K562 (cell line): ENCODE measurements at regions not wholly inside any gene's neighbourhood (a gene's known extent, or its start where the extent isn't known, plus 50 kb on each side); places are given as distances from the start of the nearest gene placed in this dataset.

Source experiments
- ATAC-seq: fragments of 200-7000 bp; cut with Tn5 transposase; 3 replicates; pipeline ENCODE4 v1.9.1; 2020; ENCODE audit warnings: moderate library complexity
- BruUV-seq: library from RNA; stranded (reverse); fragments of 400-500 nt; replicated peaks from 2 replicates; lab custom pipeline; 2021; lab: Mats Ljungman, UMichigan
- CTCF ChIA-PET: fragments of 300-600 bp; formaldehyde crosslinking; extraction: SDS; loops from one replicate; lab custom pipeline; 2021; ENCODE audit warnings: low intra/inter-chr PET ratio; lab: Yijun Ruan, JAX
- POLR2A ChIA-PET: fragments of 300-600, 350-650 bp; sonication (Branson Sonifier 250); formaldehyde crosslinking; extraction: SDS; loops from one replicate; lab custom pipeline; 2021; ENCODE audit warnings: antibody characterized with exemption, inconsistent platforms; lab: Yijun Ruan, JAX
- DNase-seq, 4 experiments: peaks; one replicate each; pipeline versions ENCODE4 v3.0.0 to v3.0.0-alpha.2; 2011 to 2018; ENCODE audit warnings: low spot score in 3 of 4, mixed read lengths in 3 of 4; ENCODE audit errors: extremely low read depth in 1 of 4
- FAIRE-seq: peaks from 2 replicates; lab custom pipeline; 2011; peaks lifted over from hg19 to GRCh38; lab: Jason Lieb, UNC
- H2AFZ ChIP-seq: 2 replicates; pipeline ENCODE4 v1.6.0; 2011; ENCODE audit warnings: low read depth, low read length, control low read depth, inconsistent platforms
- H3K27ac ChIP-seq: fragments of 200-600 bp; 3 replicates; pipeline ENCODE4 v1.8.0; 2011; ENCODE audit warnings: low read depth, mild to moderate bottlenecking, control low read depth, inconsistent platforms, low read length, moderate library complexity, mixed read lengths; ENCODE audit errors: extremely low read depth
- H3K27me3 ChIP-seq, 2 experiments: fragments of 300-600 bp in 1 of 2; 2 replicates in 1 of 2; 3 replicates in 1 of 2; pipeline versions ENCODE4 v1.6.0 to v1.8.0; 2011; ENCODE audit warnings: inconsistent platforms in 2 of 2, low read length in 2 of 2, mild to moderate bottlenecking in 1 of 2, mixed read lengths in 1 of 2, moderate library complexity in 1 of 2; ENCODE audit not compliant: control insufficient read depth in 2 of 2, insufficient read depth in 2 of 2
- H3K36me3 ChIP-seq: fragments of 300-600 bp; 3 replicates; pipeline ENCODE4 v1.8.0; 2011; ENCODE audit warnings: mild to moderate bottlenecking, low read length, inconsistent platforms; ENCODE audit not compliant: control insufficient read depth, insufficient read depth
- H3K4me1 ChIP-seq, 2 experiments: fragments of 200-600 bp in 1 of 2; replicated peaks in 1 of 2; 2 replicates in 1 of 2; 3 replicates in 1 of 2; pipeline versions ENCODE4 v1.5.1 to v1.8.0; 2011; ENCODE audit warnings: inconsistent platforms in 2 of 2, low read length in 2 of 2, mild to moderate bottlenecking in 1 of 2, mixed read lengths in 1 of 2, moderate library complexity in 1 of 2; ENCODE audit not compliant: control insufficient read depth in 2 of 2, insufficient read depth in 2 of 2
- H3K4me2 ChIP-seq: 2 replicates; pipeline ENCODE4 v1.6.1; 2011; ENCODE audit warnings: low read length, control low read depth, inconsistent platforms, mixed read lengths; ENCODE audit not compliant: insufficient read depth
- H3K4me3 ChIP-seq: fragments of 200-600 bp; sonication (generic), shearing (Covaris generic); 2 replicates; pipeline ENCODE4 v1.5.1; 2016; ENCODE audit warnings: control low read depth, inconsistent platforms
- H3K79me2 ChIP-seq: fragments of 200-600 bp; 3 replicates; pipeline ENCODE4 v1.8.0; 2011; ENCODE audit warnings: low read length, inconsistent platforms; ENCODE audit not compliant: control insufficient read depth, insufficient read depth
- H3K9ac ChIP-seq, 2 experiments: 2 replicates each; pipeline versions ENCODE4 v1.6.0 to v1.6.1; 2011; ENCODE audit warnings: low read depth in 2 of 2, low read length in 2 of 2, control low read depth in 1 of 2, inconsistent platforms in 1 of 2, mild to moderate bottlenecking in 1 of 2, mixed read lengths in 1 of 2; ENCODE audit not compliant: insufficient read depth in 1 of 2
- H3K9me1 ChIP-seq: one replicate; pipeline ENCODE4 v1.6.0; 2011; ENCODE audit warnings: inconsistent platforms, mild to moderate bottlenecking, low read length, moderate library complexity; ENCODE audit not compliant: control insufficient read depth, insufficient read depth
- H3K9me3 ChIP-seq: replicated peaks from 2 replicates; pipeline ENCODE4 v1.5.1; 2011; ENCODE audit warnings: low read depth, low read length, inconsistent platforms; ENCODE audit not compliant: control insufficient read depth, insufficient read depth
- H4K20me1 ChIP-seq: replicated peaks from 2 replicates; pipeline ENCODE4 v1.6.1; 2011; ENCODE audit warnings: low read length, inconsistent platforms, mixed read lengths; ENCODE audit not compliant: control insufficient read depth, insufficient read depth
- RAD21 ChIP-seq, 2 experiments: fragments of 250-450 bp in 1 of 2; fragments of 450-650 bp in 1 of 2; sonication (Bioruptor Pico) in 1 of 2; formaldehyde crosslinking in 1 of 2; IDR thresholded peaks in 1 of 2; conservative IDR thresholded peaks in 1 of 2; 2 replicates each; pipeline versions ENCODE4 v1.4.0 to v1.8.0; 2020 to 2022; ENCODE audit warnings: mild to moderate bottlenecking in 2 of 2, moderate library complexity in 1 of 2
- SMC3 ChIP-seq: conservative IDR thresholded peaks from 2 replicates; pipeline ENCODE4 v1.6.1; 2011; ENCODE audit warnings: low read depth, low read length, improper control_type of control experiment; ENCODE audit not compliant: insufficient read depth
- WGBS: fragments of 100-300 bp; shearing (Covaris generic); methylation state at CpG from one replicate; pipeline ENCODE4 v1.1.6; 2016; ENCODE audit warnings: low coverage, mixed read lengths; ENCODE audit not compliant: insufficient coverage; ENCODE audit errors: missing lambda C conversion rate; 5-methylcytosine and 5-hydroxymethylcytosine counted together
- in situ Hi-C: fragments of 300-500 bp; cut with MboI; formaldehyde crosslinking; loops from 4 replicates; pipeline ENCODE4 v1.15.0; 2018; ENCODE audit warnings: inconsistent platforms, mixed read lengths
- intact Hi-C: fragments of 100-400 bp; cut with micrococcal nuclease; formaldehyde crosslinking; loops from 2 replicates; pipeline ENCODE4 v1.14.2; 2022
- TF ChIP-seq, protein P1 (sequence below): fragments of 250-450 bp; sonication (Bioruptor Pico); IDR thresholded peaks from 2 replicates; pipeline ENCODE4 v1.4.0; 2020
- TF ChIP-seq, protein P2 (sequence below), 3 experiments: IDR thresholded peaks in 2 of 3; conservative IDR thresholded peaks in 1 of 3; 2 replicates each; pipeline ENCODE4 v1.5.1; 2011 to 2012; ENCODE audit warnings: low read length in 3 of 3, mild to moderate bottlenecking in 3 of 3, control low read depth in 2 of 3, improper control_type of control experiment in 1 of 3, inconsistent platforms in 1 of 3, low read depth in 1 of 3, mixed read lengths in 1 of 3, moderate library complexity in 1 of 3; ENCODE audit not compliant: insufficient read depth in 2 of 3

GRCh38 chr10:62492012-62492869, 118.1 kb downstream of the ZNF365 start:
- 0% methylated on average over 5 of the region's 5 CpGs for WGBS
- FAIRE-seq (peak; percentile 48), ATAC-seq (peak; percentile 61; the same call in 2 of the 3 replicates), DNase-seq (peak in 2 of 4 experiments; percentile 7 to 12)
- no peaks in the 10 kb centered on the region for H3K9me1 ChIP-seq
- no peaks in the 10 kb centered on the region; a peak in 1 of 5 replicates for H3K27me3 ChIP-seq
- no peak overlapping the region for H3K9ac ChIP-seq
- intact Hi-C loops, result no loop called here
- H2AFZ ChIP-seq, result no peak overlapping the region
- H3K27ac ChIP-seq, result no peak overlapping the region
- no peaks in the 10 kb centered on the region for H3K9me3 ChIP-seq
- ChIA-PET CTCF (interaction anchor here (2.5 kb wide), 1 partner anchor 666 kb away, joined by 6 read pairs; no protein-coding TSS in a partner anchor), POLR2A (interaction anchor here (0.6 kb wide), 2 partner anchors 59 to 1137 kb away, joined by 3 read pairs; no protein-coding TSS in a partner anchor)
- no peaks in the 10 kb centered on the region for H4K20me1 ChIP-seq
- H3K4me3 ChIP-seq, result no peak overlapping the region
- TF ChIP-seq, protein P1, sequence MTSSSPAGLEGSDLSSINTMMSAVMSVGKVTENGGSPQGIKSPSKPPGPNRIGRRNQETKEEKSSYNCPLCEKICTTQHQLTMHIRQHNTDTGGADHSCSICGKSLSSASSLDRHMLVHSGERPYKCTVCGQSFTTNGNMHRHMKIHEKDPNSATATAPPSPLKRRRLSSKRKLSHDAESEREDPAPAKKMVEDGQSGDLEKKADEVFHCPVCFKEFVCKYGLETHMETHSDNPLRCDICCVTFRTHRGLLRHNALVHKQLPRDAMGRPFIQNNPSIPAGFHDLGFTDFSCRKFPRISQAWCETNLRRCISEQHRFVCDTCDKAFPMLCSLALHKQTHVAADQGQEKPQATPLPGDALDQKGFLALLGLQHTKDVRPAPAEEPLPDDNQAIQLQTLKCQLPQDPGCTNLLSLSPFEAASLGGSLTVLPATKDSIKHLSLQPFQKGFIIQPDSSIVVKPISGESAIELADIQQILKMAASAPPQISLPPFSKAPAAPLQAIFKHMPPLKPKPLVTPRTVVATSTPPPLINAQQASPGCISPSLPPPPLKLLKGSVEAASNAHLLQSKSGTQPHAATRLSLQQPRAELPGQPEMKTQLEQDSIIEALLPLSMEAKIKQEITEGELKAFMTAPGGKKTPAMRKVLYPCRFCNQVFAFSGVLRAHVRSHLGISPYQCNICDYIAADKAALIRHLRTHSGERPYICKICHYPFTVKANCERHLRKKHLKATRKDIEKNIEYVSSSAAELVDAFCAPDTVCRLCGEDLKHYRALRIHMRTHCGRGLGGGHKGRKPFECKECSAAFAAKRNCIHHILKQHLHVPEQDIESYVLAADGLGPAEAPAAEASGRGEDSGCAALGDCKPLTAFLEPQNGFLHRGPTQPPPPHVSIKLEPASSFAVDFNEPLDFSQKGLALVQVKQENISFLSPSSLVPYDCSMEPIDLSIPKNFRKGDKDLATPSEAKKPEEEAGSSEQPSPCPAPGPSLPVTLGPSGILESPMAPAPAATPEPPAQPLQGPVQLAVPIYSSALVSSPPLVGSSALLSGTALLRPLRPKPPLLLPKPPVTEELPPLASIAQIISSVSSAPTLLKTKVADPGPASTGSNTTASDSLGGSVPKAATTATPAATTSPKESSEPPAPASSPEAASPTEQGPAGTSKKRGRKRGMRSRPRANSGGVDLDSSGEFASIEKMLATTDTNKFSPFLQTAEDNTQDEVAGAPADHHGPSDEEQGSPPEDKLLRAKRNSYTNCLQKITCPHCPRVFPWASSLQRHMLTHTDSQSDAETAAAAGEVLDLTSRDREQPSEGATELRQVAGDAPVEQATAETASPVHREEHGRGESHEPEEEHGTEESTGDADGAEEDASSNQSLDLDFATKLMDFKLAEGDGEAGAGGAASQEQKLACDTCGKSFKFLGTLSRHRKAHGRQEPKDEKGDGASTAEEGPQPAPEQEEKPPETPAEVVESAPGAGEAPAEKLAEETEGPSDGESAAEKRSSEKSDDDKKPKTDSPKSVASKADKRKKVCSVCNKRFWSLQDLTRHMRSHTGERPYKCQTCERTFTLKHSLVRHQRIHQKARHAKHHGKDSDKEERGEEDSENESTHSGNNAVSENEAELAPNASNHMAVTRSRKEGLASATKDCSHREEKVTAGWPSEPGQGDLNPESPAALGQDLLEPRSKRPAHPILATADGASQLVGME, result no peak
- TF ChIP-seq SMC3, result peak; percentile 34; the same call in 1 of the 2 replicates
- TF ChIP-seq RAD21 (CRISPR knock-in tag; conservative IDR thresholded peaks at IDR 0.05 in 1 of 2, IDR thresholded peaks at IDR 0.05 in 1 of 2), result peak; percentile 34 to 54; a peak in 3 of 4 replicates
- TF ChIP-seq, protein P2, sequence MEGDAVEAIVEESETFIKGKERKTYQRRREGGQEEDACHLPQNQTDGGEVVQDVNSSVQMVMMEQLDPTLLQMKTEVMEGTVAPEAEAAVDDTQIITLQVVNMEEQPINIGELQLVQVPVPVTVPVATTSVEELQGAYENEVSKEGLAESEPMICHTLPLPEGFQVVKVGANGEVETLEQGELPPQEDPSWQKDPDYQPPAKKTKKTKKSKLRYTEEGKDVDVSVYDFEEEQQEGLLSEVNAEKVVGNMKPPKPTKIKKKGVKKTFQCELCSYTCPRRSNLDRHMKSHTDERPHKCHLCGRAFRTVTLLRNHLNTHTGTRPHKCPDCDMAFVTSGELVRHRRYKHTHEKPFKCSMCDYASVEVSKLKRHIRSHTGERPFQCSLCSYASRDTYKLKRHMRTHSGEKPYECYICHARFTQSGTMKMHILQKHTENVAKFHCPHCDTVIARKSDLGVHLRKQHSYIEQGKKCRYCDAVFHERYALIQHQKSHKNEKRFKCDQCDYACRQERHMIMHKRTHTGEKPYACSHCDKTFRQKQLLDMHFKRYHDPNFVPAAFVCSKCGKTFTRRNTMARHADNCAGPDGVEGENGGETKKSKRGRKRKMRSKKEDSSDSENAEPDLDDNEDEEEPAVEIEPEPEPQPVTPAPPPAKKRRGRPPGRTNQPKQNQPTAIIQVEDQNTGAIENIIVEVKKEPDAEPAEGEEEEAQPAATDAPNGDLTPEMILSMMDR (IDR thresholded peaks at IDR 0.05 in 2 of 3, conservative IDR thresholded peaks at IDR 0.05 in 1 of 3; ENCODE audit: insufficient read depth in 2 of 3, low read depth in 1 of 3, low read length in 3 of 3), result peak; percentile 15 to 53 (median 50); a peak in 4 of 6 replicates
- no TSS peak for BruUV-seq
- no peaks in the 10 kb centered on the region for H3K36me3 ChIP-seq
- no peaks in the 10 kb centered on the region for H3K4me1 ChIP-seq
- in situ Hi-C loops, result no loop called here
- no peak overlapping the region for H3K4me2 ChIP-seq
- H3K79me2 ChIP-seq, result no peaks in the 10 kb centered on the region
